Head of caudate nucleus (tissue), 42 donors: ENCODE measurements at regions not wholly inside any gene's neighbourhood (a gene's known extent, or its start where the extent isn't known, plus 50 kb on each side); places are given as distances from the start of the nearest gene placed in this dataset.

ENCODE experiments used
- DNase-seq, 42 donors: peaks; one replicate each; pipeline versions ENCODE4 v3.0.0 to v3.0.0-alpha.2; 2020 to 2021; ENCODE audit warnings: mixed read lengths in 7 of 42
- intact Hi-C: fragments of 100-400 bp; cut with DNase I; formaldehyde crosslinking; loops from one replicate; pipeline ENCODE4 v1.15.0; 2022

DNA sequence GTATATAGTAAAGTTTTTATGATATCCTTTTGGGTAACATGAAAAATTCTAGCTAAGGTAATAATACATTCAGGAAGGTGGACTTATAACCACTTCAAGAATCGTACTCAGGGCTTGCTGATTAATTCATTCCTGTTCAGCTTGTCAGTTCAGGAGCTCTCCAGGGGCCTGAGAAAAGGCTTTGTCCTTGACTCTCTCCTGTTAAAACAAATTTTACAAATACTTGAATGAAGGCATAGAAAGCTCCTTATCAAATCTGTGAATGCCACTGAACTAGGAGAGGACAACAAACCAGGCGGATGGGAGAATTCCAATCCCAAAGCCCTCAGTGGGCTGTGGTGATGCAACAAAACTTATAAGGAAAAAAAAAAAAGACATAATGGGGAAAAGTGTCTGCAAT, 354.5 kb upstream of the ZMIZ1 start:
- intact Hi-C loops = no loop called here
- no peak for DNase-seq

DNA sequence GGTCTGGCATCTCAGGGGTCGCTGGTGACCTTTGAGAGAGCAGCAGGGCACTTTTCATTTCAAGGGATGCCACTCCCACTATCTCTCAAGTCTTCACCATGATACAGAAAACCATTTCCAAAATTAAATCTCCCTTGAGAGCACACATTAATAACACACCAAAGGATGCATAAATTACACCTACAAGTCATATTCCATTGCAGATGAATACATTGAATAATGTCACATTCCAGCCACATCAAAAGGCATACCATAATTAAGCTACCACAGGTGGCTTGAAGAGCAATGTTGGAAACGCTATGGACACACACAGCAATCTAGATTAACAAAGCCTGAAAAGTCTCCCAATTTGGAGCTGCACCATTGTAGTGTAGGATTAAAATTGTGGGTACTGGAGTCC, 353.3 kb upstream of the ZMIZ1 start:
- no peak for DNase-seq
- intact Hi-C loops = no loop called here

DNA sequence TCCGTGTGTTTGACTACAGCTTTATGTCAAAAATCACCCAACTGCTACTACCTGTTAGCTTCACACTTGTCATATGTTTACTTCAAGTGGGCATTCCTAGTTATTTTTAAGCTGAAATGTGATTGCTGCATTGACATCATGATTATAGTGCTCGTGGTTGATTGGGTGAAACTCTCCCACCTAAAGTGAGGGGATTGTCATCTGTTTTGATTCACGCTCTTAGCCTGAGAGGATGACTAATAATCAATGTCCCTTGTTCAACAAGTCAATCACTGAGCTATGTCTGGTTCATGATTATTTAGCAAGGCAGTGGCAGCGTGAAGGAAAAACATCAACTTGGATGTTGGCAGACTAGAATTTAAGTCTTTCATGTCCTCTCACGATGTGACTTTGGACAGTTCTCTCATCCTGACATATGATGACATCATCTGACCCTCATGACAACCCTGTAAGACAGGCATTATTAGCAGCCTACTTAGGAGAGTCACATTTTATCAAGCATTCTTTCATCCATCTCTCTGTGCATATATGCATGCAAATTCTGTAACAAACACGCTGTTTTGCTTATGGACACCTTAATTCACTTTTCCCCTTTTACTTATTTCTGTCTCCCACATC, 352.6 kb upstream of the ZMIZ1 start:
- no peak for DNase-seq
- intact Hi-C loops = no loop called here

DNA sequence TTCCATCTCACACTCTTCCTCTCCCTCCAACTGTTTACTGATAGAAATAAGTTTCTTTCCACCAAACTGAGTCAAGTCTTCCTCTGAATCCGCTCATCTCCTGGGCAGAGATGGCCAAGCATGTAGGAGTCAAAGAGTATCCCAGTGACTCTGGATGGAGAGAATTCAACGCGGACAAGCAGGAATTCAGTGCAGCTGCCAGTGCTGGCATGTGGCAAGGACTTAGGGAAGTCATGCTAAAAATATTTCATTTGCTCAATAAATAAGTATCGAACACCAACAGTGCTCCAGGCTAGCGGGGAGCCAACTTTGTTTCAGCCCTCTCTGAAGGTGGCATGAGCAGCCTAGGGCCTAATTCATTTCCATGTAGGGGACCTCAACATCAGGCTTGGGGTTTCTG, 351.6 kb upstream of the ZMIZ1 start:
- DNase-seq = no peak
- intact Hi-C loops = no loop called here

DNA sequence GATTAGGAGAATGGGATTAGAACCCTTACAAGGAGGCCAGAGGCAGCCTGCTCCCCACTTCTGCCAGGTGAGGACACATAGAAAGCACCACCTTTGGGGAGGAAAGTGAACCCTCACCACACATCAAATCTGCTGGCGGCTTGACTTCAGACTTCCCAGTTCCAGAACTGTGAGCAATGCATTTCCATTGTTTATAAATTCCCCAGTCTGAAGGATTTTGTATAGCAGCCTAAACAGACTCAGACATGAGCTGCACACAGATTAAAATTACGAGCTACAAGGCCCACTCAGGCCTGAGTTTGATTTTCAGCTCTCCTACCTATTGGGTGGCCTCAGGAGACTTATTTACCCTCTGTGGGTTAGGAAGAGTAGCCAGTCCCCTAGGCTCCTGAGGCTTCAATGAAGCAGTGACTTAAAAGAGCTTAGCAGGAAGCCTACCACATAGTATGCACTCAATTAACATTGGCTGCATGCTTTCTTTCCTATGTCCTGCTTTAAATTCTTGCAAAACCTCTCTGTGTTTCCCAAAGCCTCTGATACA, 350.7 kb upstream of the ZMIZ1 start:
- intact Hi-C loops = no loop called here
- DNase-seq = no peak

DNA sequence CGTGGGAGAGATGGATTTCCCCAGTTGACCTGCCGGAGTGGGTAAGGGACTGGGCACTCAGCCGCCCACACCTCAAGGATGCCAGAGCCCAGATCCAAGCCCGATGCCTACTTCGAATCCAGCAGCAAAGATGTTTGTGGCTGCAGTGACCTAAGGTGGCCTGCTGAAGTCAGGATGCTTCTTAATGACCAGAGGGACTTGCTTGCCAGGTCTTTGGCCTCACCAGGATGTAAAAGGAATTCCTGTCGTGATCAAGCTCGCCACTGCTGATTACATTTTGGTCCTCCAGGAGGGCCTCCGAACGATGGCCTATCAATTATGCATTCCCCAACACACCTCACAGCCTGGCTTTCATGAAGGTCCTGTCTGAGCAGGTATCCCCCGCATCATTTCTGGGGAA, 349.5 kb upstream of the ZMIZ1 start:
- no peak for DNase-seq
- intact Hi-C loops = no loop called here

DNA sequence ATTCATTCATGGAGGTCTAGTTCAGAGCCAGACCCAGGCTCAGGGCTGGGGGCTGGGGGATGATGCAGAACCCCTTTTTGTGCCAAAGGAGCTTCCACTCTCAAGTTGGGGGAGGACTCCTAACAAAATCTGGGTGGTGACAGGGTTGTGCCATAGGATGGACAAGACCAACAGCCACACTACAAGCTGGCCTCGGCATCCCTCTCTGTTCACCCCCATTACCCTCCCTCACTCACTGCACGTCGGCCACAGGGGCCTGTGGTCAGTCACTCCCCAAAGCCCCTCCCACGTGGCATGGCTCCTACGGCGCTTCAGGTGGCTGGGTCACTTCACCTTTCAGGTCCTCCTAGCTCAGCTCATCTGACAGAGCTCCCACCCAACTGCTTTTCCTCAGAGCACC, 348.7 kb upstream of the ZMIZ1 start:
- intact Hi-C loops = no loop called here

DNA sequence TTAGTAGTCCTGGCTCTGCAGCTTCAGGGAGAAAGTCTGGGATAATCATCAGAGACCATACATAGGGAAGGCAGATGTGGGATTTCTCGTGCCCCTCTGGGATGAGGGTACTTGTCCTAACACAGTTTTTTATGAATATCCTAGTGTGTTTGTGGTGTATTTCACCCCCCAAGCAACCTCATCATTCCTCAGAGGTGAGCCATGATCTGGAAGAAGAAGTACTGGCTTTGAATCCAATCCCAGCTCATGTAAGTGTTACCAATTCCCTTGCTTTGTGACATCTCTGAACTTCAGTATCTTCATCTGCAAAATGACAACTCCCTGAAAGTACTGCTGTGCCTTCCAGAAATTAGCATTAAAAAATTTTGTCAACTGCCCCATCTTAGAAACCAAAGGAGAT, 347.5 kb upstream of the ZMIZ1 start:
- intact Hi-C loops = no loop called here
- DNase-seq = no peak

More for the DNA sequence above, 348.7 kb upstream of the ZMIZ1 start:
- DNase-seq = no peak

DNA sequence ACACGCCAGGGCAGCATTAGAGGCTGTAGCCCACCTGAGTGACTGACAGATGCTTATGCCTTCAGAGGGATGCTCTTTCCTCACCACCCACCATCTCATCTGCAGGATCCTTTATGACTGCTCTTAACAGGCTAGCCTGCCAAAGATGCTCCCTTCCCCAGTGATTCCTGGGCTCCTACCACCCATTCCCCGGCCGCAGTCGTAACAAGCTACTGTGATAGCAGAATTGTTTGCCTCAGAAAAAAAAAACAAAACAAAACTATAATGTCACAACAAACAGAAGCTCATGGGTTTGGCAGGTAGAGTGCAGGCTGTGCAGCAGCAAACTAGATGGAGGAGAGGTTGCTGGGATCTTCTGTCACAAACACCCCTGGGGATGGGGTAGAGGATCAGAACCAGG, 343.9 kb upstream of the ZMIZ1 start:
- intact Hi-C loops = no loop called here

DNA sequence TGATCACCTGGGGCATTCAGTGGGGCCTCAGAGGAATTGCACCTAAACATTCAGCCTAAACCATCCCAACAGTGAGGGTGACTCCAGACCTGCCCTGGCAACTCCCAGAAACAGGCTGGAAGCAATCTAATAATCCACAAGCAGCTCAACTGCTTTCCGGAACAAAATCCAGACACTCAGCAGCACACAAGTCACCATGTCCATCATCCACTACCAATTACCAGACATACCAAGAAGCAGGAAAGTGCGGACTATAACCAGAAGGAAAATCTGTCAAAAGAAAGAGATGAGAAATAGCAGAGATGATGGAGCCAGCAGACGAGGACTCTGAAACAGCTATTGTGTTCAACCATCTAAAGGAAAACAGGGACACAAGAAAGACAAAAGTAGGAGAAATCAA, 342.6 kb upstream of the ZMIZ1 start:
- DNase-seq = no peak
- intact Hi-C loops = no loop called here

More for the DNA sequence above, 343.9 kb upstream of the ZMIZ1 start:
- no peak for DNase-seq

DNA sequence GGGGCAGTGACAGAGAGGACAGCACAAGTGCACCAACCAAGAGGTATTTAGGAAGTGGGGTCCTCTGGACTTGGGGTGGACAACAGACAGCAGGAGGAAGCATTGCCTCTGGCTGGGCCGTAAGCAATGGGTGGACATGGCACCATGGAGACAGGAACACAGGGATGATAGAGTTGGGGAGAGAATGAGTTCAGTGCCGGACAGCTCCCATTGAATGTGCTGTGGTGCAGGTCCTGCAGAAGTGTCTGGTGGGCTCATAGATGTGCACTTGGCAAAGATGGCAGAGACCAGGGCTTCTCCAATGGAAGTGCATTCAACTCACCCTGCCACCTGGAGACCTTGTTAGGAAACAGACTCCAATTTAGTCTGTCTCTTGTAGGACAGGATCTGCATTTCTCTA, 341.5 kb upstream of the ZMIZ1 start:
- intact Hi-C loops = no loop called here
- DNase-seq = no peak

DNA sequence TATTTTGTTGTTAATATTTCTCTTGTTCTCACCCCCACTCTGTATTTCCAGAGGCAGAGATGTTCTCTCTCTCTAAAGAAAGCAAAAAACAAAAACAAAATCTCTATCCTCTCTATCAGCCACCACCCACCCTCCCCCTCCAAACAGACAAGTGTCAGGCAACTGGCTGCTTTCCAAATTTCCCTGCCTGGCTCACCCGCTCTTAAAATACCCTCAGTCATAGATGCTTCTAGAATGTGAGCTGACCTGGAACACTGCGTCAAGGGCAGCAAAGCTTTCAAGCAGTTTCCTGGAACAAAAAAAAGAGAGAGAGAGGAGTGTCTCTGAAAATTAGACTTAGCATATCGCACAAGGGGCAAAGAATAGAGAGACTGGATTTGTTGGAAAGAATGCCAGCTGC, 341.0 kb upstream of the ZMIZ1 start:
- peak in 2 of 42 donors; percentile 7 to 38 for DNase-seq
- intact Hi-C loops = no loop called here

DNA sequence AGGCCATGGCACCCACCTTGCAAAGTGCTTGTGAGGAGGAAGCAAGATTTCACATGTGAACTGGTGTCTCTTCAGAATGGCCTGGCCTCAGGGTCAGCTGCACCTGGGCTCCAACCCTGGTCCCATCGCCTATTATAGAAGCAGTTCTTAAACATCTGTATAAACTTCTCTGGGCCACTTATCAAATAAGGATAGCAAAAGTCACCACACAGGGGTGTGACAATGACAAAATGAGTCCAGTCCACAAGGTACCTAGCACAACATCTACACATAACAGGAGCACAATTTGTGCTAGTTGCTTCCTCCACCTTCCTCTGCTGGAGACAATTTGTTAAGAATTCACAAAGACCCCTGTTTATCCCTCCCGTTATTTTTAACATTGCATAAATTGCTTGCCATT, 340.6 kb upstream of the ZMIZ1 start:
- DNase-seq = no peak
- intact Hi-C loops = no loop called here

DNA sequence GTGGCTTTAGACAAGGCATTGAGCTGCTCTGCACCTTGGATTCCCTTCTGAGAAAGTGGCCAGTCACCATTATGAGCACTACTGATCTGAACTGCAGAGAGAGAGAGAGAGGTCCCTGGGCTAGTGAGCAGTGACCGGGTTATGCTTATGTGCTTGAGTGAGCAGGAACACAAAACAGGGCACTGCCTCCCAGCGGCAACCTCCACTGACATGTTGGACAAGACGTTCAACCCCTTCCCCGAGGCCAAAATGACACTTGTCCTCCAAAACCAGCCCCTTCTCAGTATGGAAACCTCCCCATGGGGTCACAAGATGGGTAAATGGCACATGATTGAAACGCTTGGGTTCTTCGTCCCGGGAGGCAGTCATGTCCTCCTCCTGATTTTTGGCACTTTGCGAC, 339.4 kb upstream of the ZMIZ1 start:
- no peak for DNase-seq

DNA sequence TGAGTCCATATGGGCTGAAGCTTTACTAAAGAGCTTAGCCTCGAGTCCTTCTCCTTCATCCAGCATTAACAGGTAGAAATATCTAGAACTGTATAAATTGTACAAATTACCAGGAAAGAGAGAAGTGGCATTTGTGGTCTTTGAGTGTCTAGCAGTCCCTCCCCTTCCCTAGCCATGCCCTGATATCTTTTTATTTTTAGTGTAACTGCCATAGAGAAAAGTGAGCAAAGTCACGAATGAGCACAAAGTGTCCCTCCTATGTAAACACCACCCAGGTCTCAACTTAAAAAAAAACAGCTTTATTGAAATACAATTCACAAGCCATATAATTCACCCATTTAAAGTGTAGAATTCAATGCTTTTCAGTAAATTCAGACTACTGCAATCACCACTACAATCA, 339.0 kb upstream of the ZMIZ1 start:
- no peak for DNase-seq
- intact Hi-C loops = no loop called here

More for the DNA sequence above, 339.4 kb upstream of the ZMIZ1 start:
- intact Hi-C loops = no loop called here

DNA sequence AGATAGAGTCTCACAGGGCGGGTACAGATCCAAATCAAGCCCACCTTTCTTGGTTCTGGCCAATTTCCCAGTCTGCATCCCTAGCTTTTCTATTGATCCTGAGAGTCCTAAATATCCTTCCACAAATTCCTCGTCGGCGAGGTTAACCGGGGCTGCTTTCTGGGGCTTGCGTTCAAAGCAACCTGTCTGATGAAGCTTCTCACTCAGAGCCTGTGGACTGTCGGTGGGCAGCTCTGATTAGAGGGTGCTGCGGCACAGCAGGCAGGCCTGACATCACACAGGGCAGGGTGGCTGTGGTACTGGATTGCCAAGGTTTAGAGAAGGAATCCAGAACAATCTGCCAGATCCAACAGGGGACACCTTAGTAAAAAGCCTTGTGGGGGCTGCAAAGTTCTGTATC, 338.0 kb upstream of the ZMIZ1 start:
- intact Hi-C loops = no loop called here
- DNase-seq = no peak

DNA sequence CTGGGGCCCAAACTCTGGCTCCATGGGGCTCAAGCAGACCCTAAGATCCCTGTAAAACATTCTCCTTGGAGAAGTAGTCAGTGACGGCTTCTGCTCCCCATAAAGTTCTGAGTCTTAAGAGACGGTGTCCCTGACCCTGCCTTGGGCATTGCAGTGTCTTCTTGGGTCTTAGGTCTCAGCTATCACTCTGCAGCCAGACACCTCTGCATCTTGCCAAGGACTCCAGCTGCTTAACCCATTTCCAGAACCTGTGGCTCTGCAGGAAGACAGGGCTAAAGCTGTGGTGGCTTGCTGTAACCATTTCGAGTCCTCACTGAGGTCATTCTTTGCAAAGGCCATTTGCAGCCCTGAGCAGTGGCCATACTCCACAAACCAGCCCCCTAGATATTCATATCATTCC, 337.1 kb upstream of the ZMIZ1 start:
- intact Hi-C loops = no loop called here
- DNase-seq = no peak

DNA sequence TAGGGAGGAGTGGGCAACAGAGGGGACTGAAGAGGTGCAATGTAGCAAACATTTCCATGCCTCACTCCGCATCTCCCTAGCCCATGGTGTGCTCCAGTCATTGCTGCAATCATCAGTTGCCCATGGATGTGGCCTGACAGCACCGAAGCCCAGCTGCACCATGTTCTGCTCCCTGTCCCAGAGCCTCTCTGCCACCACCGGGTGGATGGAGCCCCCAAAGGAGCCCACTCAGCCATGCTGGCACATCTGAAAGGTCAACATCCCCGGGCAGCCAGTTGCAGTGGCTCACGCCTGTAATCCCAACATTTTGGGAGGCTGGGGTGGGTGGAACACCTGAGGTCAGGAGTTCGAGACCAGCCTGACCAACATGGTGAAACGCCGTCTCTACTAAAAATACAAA, 336.4 kb upstream of the ZMIZ1 start:
- DNase-seq = no peak
- intact Hi-C loops = no loop called here

DNA sequence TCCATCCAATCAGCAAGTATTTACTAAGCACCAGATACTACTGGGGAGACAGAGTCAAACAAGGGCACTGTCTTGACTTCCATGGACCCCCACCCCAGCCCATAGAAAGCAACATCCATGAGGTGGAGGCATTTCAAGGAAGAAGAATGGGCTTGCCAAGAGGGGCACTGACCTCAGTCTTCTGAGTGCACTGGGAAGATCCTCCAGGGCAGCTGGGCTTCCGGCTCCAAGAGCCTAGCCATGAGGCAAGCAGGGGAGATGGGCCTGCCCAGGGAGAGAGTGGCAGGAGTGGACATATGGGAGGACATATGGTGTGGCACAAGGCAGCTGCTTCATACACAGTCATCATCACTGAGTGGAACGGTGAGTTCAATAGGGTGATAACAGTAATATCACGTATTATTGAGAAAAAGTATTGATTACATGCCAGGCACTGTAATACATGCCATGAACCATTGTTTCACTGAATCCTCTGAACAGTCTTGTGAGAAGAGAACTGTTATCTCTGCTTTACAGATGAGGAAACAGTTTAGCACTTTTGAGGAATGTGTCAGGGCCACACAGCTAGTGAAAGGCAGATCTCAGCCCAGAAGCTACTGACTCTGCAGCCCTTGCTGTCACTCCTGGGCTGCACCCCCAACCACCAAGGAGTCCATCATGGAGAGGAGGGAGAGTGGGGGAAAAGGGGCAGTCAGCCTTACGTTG, 331.7 kb upstream of the ZMIZ1 start:
- DNase-seq = no peak
- intact Hi-C loops = no loop called here

DNA sequence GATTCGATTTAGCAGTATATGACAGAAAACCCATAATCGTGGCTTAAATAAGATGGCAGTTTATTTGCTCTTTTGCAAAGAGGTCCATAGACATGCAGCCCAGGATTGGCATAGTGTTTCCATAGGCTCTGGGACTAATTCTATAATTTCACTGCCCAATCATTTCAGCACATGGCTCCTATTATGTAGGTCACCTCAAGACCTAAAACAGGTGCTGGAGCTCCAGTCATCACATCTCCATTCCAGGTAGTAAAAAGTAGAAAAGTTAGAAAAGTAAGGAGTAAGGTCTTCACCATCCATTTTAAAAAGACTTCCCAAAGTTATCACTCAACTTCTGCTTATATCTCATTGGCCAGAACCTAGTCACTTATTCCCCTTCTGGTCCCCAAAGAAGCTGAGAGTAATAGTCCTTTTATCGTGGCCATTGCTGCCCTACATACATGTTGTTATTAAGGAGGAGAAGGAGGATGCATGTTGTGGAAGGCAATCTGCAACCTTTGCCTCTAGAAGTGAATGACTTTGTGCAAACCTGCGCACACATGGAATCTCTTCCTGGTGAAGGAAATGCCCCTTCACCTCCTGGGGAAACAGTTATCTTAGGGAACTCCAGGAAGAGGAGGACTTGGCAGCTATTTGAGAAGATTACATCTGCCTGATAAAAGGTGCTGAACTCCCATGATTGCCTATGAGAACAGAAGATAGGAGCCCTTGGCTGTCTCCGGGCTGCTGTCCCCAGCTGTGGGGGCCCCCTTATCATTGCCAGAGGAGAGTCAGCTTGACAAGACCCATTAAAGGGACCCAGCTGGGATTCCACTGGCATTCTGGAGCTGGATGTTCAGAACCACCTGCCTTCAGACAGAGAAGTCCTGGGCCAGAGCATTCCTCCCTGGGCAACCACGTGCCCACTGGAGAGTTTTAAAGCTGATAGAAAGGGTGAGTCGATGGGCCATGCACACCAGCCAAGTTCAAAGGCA, 330.6 kb upstream of the ZMIZ1 start:
- no peak for DNase-seq
- intact Hi-C loops = no loop called here
